Vagina (tissue), 2 donors: ENCODE measurements at regions not wholly inside any gene's neighbourhood (a gene's known extent, or its start where the extent isn't known, plus 50 kb on each side); places are given as distances from the start of the nearest gene placed in this dataset.

ENCODE experiments used
- DNase-seq, 2 donors: peaks; one replicate each; pipeline ENCODE4 v3.0.0-alpha.2; 2017; ENCODE audit errors: extremely low spot score in 2 of 2
- H3K27ac ChIP-seq: fragments of 200-600 bp; sonication (generic); one replicate; pipeline ENCODE4 v1.5.1; 2019
- H3K27me3 ChIP-seq: fragments of 200-600 bp; sonication (generic); one replicate; pipeline ENCODE4 v1.5.1; 2019
- H3K36me3 ChIP-seq, 2 donors: fragments of 200-600 bp; sonication (generic); one replicate each; pipeline ENCODE4 v1.5.1; 2017 to 2019
- H3K4me1 ChIP-seq: fragments of 200-600 bp; sonication (generic); one replicate; pipeline ENCODE4 v1.5.1; 2019
- H3K4me3 ChIP-seq, 2 donors: fragments of 200-600 bp; sonication (generic); 1 replicate in 1 of 2; 2 replicates in 1 of 2; pipeline ENCODE4 v1.5.1; 2016 to 2019
- H3K9me3 ChIP-seq: fragments of 200-600 bp; sonication (generic); one replicate; pipeline ENCODE4 v1.5.1; 2019
- CTCF ChIP-seq, 3 experiments: fragments of 450-650 bp in 2 of 3; fragments of 200-600 bp in 1 of 3; sonication (generic) in 1 of 3; IDR thresholded peaks; one replicate each; pipeline ENCODE4 v1.5.1; 2017 to 2019; ENCODE audit warnings: antibody characterized with exemption in 3 of 3, mild to moderate bottlenecking in 2 of 3, moderate library complexity in 2 of 3
- POLR2A ChIP-seq, 2 donors: fragments of 450-650 bp; IDR thresholded peaks; one replicate each; pipeline ENCODE4 v1.6.1; 2017; ENCODE audit warnings: antibody characterized with exemption in 2 of 2, mild to moderate bottlenecking in 2 of 2, moderate library complexity in 2 of 2
- POLR2AphosphoS5 ChIP-seq, 2 donors: sonication (generic); formaldehyde crosslinking; IDR thresholded peaks; one replicate each; pipeline ENCODE4 v1.9.0; 2017; ENCODE audit warnings: antibody characterized with exemption in 2 of 2, mild to moderate bottlenecking in 2 of 2, low read depth in 1 of 2; ENCODE audit not compliant: insufficient read depth in 1 of 2
- intact Hi-C: fragments of 100-400 bp; cut with DNase I; formaldehyde crosslinking; loops from one replicate; pipeline ENCODE4 v1.15.1; 2023

- Histone ChIP-seq H3K4me1 (no peaks in the 10 kb centered on the region), H3K4me3 (no peak overlapping the region), H3K36me3 (no peaks in the 10 kb centered on the region), H3K9me3 (no peaks in the 10 kb centered on the region), H3K27ac (no peak overlapping the region), H3K27me3 (no peaks in the 10 kb centered on the region)
- intact Hi-C loops = no loop called here
- DNase-seq = no peak
- TF ChIP-seq POLR2A (IDR thresholded peaks at IDR 0.05) = no peak
- no peak for TF ChIP-seq CTCF (IDR thresholded peaks at IDR 0.05)
- no peak for TF ChIP-seq POLR2AphosphoS5 (IDR thresholded peaks at IDR 0.05; ENCODE audit: insufficient read depth in 1 of 2, low read depth in 1 of 2)
Measured at GRCh38 chr7:88666626-88667025, 92.9 kb upstream of the ZNF804B start.

GRCh38 chr7:88665892-88666514 lies 93.5 kb upstream of the ZNF804B start:
- Histone ChIP-seq H3K4me1 (no peaks in the 10 kb centered on the region), H3K27ac (no peak overlapping the region), H3K4me3 (no peak overlapping the region), H3K27me3 (no peaks in the 10 kb centered on the region), H3K9me3 (no peaks in the 10 kb centered on the region), H3K36me3 (no peaks in the 10 kb centered on the region)
- intact Hi-C loops = no loop called here
- TF ChIP-seq CTCF (IDR thresholded peaks at IDR 0.05) (no peak), POLR2A (IDR thresholded peaks at IDR 0.05) (no peak)
- DNase-seq = no peak

- Histone ChIP-seq H3K27me3 (no peaks in the 10 kb centered on the region), H3K4me3 (no peak overlapping the region), H3K36me3 (no peaks in the 10 kb centered on the region), H3K27ac (no peak overlapping the region), H3K9me3 (no peaks in the 10 kb centered on the region), H3K4me1 (no peaks in the 10 kb centered on the region)
- no peak for DNase-seq
- intact Hi-C loops = no loop called here
- TF ChIP-seq POLR2A (IDR thresholded peaks at IDR 0.05) (no peak), POLR2AphosphoS5 (IDR thresholded peaks at IDR 0.05; ENCODE audit: insufficient read depth in 1 of 2, low read depth in 1 of 2) (no peak), CTCF (IDR thresholded peaks at IDR 0.05) (no peak)
Measured at GRCh38 chr7:88664630-88665233, 94.8 kb upstream of the ZNF804B start.

GRCh38 chr7:88661921-88662320 lies 97.6 kb upstream of the ZNF804B start:
- no peak for DNase-seq
- H3K9me3 ChIP-seq = no peaks in the 10 kb centered on the region
- H3K4me1 ChIP-seq = no peaks in the 10 kb centered on the region
- no peaks in the 10 kb centered on the region for H3K27me3 ChIP-seq
- intact Hi-C loops = no loop called here
- H3K4me3 ChIP-seq = no peak overlapping the region
- TF ChIP-seq POLR2AphosphoS5 (IDR thresholded peaks at IDR 0.05; ENCODE audit: insufficient read depth in 1 of 2, low read depth in 1 of 2) = no peak
- H3K27ac ChIP-seq = no peak overlapping the region
- H3K36me3 ChIP-seq = no peaks in the 10 kb centered on the region

- H3K27ac ChIP-seq = no peak overlapping the region
- no peaks in the 10 kb centered on the region for H3K9me3 ChIP-seq
- no peaks in the 10 kb centered on the region for H3K4me1 ChIP-seq
- TF ChIP-seq POLR2A (IDR thresholded peaks at IDR 0.05) (no peak), POLR2AphosphoS5 (IDR thresholded peaks at IDR 0.05; ENCODE audit: insufficient read depth in 1 of 2, low read depth in 1 of 2) (no peak), CTCF (IDR thresholded peaks at IDR 0.05) (no peak)
- H3K4me3 ChIP-seq = no peak overlapping the region
- no peaks in the 10 kb centered on the region for H3K27me3 ChIP-seq
- no peak for DNase-seq
- intact Hi-C loops = no loop called here
- H3K36me3 ChIP-seq = no peaks in the 10 kb centered on the region
Measured at GRCh38 chr7:88647825-88648224, 111.7 kb upstream of the ZNF804B start.
